Amniotic stem cell (primary cell): ENCODE measurements at regions not wholly inside any gene's neighbourhood (a gene's known extent, or its start where the extent isn't known, plus 50 kb on each side); places are given as distances from the start of the nearest gene placed in this dataset.
"Not testable (repeated sequence)": the region's sequence is repeated elsewhere in the genome, so short reads cannot be mapped to it uniquely, and the experiment has no call there.

Source experiments
- DNase-seq: peaks from one replicate; lab custom pipeline; 2025; lab: John Stamatoyannopoulos, UW

DNA sequence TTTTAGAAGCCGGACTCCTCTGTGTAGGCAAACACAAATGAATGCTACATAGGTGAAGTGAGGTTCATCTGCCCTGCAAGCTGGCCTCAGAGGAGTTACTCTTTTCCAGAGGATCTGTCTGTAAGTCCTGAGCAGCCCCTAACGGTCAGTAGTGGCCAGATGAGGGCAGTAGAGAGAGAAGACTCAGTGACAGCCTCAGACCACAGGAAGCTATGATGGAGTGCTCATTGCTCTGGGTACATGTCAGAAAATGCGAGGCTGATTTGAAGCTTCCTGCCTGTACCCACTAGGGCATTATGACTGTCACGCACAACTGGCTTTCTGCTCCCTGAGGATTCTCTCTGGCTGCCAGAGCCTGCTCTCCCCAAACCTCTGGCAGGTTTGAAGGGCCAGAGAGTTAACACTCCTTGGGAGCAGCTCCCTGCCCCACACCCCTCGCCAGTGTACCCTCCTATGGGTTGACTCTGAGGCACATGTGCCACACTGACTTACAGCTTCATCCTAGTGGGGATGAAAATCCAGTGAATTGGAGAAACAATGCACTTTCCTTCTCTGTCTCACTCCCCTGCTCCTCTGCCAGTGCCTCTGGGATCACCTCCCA is 141.5 kb downstream of the GABRG2 start:
- DNase-seq, result no peak

DNA sequence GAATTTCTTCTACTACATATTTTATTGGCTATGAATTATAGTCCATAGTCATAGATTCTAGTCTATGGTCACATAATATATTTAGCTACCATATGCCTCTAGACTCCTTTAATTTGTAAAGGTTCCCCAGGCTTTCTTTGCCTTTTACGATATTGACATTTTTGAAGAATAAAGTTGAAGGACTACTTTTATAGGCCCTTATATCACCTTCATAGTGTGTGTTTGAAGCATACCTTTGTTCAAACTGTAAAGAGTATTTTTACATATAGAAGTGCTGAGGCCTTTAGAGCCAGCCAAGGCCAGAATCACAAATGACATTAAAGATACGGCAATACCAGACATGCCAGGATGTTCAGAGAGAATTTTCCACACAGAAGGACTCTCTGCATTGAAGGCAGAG is 147.0 kb downstream of the GABRG2 start:
- no peak for DNase-seq

DNA sequence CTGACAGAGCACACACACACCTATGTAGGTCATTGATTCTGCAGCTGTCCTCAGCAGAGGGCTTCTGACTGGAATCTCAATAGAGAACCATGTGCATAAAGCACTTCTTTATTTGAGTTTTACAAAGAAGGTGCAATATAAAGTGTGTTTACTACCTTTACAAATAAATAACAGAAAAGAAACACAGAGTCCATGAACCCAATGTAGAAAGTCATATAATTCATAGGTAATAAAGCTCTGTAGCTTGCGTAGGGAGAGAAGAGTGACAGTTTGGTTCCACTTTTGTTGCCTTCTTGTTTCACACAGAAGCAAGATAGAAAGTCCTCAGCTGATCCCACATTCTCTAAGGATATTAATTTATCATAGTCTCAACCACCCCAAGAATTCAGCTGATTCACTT is 149.5 kb downstream of the GABRG2 start:
- no peak for DNase-seq

DNA sequence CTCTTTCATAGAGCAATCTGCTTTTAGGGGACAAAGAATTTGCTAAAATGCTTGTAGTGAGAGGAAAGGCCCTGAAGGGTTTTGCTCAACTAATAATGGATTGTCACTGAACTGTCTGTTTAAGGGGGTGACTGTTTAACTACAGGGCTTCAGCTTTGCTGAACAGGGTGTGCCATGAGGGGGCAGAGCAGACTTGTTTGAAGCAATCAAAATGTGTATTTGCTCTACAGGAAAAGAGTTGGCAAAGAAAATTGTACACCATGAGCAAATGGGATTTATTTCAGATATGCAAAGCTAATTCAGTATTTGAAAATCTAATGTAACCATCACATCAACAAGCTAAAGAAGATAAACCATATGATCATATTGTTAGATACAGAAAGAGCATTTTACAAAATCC is 154.3 kb downstream of the GABRG2 start:
- no peak for DNase-seq

DNA sequence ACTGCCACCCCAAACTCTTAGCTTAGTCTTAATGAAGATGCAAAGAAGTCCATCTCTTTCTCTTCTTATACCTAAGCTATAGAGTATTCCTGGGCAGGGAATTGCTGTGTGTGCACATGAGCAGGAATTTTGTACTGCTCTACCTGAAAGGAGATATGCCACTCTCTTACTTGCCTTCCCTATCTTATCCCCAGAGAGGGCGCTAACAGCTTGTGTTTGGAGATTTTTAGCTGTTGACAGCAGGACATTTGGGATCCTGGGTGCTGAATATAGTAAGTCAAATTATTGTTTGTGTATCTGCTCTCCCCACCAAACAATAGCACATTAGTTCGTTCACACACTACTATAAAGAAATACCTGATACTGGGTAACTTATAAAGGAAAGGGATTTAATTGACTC is 159.5 kb downstream of the GABRG2 start:
- no peak for DNase-seq

DNA sequence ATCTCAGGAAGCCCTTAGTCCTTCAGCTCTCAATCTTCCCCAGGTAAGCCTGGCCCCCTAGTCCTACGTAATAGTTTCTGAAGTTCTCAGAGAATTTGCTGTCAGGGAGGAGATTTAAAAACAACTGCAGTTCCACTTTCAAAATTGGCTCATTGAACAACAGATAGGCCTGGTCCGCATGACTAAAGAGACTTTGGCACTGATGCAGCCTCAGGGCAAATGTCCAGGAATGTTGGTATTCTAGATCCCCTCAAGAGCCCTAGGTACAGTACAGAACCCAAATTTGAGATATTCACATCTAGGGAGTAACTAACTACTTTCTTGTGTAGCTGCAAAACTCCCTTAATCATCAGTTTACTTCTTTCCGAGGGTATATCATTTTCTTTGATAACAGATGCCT is 162.8 kb downstream of the GABRG2 start:
- no peak for DNase-seq

DNA sequence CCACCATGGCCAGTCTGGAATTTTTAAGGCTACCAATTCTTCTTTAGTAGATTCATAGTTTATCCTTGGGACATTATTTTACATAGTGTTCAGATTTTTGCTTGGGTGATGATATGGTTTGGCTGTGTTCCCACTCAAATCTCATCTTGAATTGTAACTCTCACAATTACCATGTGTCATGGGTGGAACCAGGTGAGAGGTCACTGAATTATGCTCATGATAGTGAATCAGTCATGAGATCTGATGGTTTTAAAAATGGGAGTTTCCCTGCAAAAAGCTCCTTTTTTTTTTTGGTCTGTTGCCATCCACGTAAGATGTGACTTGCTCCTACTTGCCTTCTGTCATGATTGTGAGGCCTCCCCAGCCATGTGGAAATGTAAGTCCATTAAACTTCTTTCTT is 163.9 kb downstream of the GABRG2 start:
- DNase-seq, result no peak

DNA sequence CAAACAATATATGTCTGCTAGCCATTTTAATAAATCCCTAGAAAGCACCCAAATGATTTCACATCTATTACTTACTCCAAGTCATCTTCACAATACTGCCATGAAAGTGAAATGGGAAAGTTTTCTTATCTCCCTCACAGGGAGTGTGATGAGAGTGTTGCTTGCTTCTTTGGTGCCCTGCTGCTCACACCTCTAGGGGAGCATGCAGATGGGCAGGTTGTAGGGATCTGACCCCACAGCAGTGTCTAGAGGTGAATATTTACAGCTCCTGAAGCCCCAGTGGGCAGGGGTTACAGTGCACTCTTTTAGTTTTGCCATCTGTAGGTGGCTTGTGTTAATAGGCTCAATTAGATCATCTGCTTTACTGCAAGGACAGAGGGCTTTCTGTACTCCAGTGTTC is 173.2 kb downstream of the GABRG2 start:
- no peak for DNase-seq

DNA sequence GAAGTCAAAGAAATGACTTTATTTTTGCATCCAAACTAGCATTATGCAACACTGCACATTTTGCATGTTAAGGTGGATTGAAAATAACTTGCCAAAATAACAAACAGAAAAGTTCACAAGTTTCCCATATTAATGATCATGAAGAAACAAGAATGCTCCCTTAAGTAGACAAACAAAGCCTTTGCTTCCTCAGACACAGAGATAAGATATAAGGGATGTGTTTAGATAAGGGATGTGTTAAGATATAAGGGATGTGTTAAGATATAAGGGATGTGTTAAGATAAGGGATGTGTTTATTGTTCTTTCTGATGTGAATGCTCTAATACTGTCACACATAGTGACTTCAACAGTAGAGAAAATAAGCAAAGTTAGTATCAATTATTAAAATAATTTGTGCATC is 174.8 kb downstream of the GABRG2 start:
- DNase-seq, result no peak

DNA sequence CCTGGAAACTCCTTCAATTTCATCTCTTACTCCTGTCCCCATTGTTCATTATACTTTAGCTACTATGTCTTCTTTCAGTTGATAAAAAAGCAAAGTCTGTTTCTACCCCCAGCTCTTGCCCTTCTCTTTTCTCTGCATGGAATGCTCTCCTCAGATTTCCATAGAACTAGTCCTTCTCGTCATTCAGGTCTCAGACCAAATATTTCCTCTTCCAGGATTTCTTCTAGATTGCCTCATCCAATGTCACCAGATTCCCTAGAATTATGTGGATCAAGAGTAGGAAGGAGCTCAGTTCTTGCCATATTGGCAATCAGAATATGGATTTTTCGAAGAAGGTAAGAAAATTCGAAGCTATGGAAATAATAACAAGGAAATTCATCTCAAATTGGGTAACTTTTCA is 176.1 kb downstream of the GABRG2 start:
- no peak for DNase-seq

DNA sequence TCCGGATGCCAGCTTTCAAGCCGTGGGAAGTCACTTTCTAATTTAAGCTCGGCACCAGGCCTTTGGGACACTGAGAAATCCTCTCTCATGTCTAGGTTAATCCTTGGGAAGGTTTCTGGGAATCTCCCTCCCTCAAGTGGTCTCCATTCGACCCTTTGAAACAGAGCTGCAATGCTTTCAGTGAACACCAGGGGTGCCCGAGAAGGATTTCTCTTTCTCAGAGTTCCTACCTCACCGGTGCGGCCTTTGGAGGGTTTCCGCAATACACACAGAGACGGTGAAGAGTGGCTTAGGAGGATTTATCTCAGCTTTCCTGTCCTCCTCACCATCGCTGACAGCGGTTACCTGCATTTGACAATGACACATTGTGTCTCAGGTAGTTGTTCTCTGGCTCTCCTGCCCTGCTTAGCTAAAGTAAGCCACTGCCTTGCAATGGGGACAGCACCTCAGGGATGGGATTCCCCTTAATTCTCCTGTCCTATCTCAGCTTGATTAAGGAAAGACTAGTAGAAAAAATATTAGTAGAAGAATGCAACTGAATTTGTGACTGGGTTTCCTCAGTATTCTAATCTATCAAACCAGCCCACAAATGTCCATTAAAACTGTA is 180.6 kb downstream of the GABRG2 start:
- DNase-seq, result no peak

DNA sequence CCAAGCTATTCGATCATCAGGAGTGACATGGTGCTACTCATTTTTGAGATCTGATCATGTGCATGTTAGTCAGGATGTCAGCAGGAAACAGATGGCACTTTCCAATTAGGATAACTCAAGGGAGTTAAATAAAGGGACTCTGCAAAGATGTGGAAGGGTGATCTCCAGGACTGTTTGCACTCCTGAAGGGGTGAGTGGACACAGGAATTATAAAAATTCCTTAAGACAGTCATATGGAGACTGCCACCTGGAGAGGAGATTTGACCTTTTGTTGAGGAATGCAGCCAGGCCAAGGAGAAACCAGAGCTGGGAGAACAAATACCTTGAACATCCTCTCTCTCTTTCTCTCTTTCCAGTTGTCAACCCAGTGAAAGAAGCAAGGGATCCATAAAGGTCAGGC is 189.1 kb downstream of the GABRG2 start:
- no peak for DNase-seq

DNA sequence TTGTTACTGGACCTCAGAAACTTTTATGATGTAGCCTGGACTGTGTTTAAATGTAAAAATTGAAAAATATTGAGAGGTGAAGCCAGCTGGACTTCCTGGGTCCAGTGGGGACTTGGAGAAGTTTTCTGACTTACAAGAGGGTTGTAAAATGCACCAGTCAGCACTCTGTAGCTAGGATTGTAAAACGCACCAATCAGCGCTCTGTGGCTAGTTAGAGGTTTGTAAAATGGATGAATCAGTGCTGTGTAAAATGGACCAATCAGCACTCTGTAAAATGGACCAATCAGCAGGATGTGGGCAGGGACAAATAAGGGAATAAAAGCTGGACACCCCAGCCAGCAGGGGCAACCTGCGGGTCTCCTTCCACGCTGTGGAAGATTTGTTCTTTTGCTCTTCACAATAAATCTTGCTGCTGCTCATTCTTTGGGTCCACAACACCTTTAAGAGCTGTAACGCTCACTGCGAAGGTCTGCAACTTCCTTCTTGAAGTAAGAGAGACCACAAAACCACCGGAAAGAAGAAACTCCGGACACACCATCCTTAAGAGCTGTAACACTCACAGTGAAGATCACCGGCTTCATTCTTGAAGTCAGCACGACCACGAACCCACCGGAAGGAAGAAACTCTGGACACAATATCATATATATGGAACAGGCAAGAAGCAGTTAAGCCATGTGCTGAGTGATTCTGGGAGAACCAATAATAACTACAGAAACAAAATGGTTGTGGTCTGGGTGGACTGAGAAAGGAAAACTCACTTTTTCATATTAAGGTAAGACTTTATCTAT is 201.3 kb downstream of the GABRG2 start:
- DNase-seq, result no peak

DNA sequence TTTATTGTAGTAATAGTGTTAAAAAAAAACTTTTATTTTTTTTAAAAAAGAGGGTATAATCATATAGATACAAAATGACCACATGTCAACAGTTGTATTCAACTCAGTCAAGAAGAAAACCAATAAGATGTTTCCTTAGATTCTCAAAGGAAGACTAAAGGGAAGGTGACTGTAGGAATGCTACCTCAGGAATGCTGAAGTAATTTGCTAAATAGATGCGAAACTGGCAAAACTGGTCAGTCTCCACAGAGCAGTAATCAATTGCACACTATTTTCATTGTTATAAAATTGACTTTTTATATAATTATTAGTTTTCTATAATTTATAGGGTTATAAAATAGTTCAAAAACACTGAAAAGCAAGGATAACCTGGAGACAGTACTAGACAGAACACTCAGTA is 204.8 kb downstream of the GABRG2 start:
- DNase-seq, result no peak

DNA sequence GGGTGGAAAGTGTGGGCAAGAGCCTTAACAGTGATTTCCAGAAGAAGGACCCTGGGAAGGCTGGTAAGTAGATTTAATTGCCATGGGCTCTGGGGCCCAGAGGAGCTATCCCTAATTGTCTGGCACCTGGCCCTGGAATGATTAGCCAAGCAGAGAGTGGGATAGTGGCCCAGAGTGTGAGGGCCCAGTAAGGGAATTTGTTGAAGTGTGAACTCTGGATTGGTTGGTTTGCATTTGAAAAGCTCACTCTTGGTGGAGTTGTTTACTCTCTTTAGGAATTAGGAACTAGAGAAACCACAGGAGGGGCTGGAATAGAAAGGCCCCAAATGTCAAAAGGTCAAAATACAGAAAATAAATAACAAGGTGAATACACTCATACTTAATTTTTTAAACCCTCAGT is 207.1 kb downstream of the GABRG2 start:
- no peak for DNase-seq

DNA sequence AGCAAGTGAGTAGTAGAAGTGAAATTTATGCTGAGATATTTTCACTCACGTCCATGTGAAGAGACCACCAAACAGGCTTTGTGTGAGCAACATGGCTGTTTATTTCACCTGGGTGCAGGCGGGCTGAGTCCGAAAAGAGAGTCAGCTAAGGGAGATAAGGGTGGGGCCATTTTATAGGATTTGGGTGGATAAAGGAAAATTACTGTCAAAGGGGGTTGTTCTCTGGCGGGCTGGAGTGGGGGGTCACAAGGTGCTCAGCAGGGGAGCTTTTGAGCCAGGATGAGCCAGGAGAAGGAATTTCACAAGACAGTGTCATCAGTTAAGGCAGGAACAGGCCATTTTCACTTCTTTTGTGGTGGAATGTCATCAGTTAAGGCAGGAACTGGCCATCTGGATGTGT is 207.8 kb downstream of the GABRG2 start:
- DNase-seq, result not testable (repeated sequence)

DNA sequence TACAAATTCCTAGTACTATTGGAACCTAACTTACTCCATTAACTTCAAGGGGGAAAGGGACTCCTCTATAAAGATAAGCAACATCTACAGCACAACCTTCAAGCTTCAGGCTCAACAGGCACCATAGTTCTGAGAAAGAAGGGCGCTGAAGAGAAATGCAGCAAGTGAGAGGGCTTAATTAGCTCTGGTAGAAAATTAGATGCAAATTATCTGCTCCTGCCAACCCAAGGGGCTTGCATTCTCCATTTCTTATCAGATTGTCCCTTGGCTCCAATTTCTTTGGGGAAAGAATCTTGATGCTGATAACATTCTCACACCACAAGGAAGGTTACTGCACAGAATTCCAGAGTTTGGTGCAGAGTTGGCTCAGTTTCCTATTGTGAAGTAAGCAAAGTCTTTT is 214.6 kb downstream of the GABRG2 start:
- DNase-seq, result no peak

DNA sequence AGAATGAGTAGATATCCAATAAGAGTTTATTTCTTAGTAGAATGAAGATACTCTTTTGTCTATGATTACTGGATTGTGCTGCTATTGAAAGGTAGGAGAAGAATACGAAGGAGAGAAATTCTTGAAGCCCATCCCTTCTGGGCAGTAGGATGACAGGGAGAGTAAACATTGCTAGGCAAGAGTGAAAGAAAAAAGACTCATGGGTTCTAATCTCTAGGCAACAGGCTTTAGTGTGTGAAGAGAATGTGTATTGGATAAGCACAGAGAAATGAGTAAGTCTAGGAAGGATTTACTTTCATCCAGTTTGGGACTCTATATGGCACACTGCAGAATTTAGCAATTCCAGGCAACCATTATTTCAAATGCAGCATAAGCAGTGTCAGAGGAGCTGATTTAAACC is 216.0 kb downstream of the GABRG2 start:
- DNase-seq, result no peak

DNA sequence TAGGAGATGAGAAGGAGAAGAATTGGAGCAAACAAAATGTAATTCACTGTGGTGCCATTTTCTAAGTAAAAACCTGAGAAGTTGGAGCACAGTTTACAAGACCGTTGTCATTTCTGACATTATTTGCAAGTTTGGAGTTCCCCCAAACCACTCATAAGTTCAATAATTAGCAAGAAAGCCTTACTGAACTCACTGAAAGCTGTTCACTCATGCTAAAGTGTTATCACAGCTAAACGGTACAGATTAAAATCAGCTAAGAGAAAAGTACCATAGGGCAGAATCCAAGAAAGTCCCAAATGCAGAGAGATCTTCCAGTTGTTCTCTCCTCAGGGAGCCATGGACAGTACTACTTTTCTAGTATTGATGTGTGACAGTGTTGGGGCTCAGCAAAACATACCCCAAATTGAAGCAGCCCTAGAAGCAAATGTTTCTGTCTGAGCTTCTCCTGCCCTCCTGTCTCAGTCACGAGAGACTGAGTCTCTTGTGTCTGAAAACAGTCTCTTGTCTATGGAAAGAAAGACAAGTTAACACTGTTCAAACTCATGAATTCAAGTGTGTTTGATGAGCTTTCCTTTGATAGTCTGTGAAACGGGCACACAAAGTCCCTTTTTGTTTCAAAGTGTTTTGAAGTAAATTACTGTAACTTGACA is 221.2 kb downstream of the GABRG2 start:
- no peak for DNase-seq

DNA sequence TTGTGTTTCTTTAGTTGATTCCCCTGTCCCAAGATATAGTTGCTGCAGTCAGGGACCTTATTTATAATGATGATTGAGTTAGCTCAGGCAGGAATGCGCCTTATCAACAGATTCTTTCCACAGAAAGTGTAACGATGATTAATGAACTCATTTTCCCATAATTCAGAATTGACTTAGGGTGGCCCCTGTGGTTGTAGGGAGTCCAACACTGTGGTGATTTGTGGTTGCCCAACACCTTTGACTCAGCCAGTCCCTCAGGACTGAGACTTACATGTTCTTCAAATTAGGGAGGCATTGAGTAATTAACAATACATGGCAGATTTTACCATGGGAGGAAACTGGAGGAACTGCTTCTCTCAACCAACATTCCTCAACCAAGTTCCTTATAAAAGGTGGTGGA is 221.9 kb downstream of the GABRG2 start:
- no peak for DNase-seq

DNA sequence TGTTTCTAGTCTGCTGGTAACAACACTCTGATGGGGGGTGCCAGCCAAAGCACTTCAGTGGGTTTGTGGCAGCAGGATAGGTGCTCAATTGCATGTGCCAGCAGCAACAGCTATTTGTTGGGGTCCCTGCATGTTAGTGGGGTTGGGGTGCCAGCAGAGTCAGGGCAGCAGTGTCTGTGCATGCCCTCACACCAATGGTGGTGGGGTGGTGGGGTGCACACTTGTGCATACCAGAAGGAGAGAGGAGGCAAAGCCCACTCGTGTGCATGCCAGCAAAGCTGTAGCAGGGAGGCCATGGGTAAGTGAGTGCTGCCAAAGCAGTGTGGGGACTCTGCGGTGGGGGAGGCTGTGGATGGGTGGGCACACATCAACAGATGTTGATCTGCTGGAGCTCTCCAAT is 232.2 kb downstream of the GABRG2 start:
- no peak for DNase-seq

DNA sequence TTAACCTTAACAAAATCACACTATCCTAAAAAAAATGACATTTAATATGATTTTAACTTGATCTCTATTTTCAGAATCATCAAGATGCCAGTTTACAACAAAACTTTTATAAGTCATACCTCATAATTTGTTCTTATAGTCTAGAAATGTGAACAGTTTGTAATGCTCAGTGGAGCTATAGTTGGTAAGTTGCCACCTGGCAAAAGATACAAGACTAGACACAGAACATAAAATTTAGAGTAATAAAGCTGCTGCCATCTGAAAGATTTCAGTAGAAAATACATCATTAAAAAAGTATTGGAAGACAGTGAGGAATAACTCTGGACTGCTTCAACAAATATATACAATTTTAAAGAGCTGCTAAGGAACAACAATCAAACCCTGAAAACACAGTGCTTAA is 233.8 kb downstream of the GABRG2 start:
- no peak for DNase-seq

DNA sequence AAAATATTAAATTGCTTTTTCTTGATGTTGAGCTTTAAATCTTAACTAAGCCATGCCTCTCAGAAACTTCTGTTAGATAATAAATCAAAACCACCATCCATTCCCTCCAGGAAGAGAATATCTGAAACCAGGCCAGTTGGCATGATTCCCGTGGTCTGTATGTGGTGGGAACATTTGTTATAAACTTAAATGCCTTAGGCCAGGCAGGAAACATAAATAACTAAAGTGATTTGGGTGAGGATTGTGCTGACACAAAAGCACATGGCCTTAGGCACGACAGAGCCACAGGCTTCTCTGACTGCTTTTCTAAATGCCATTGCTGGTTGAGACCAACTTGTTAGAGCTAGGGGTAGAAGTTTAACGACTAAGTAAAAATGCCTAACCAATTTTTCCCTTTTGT is 255.9 kb downstream of the GABRG2 start:
- DNase-seq, result no peak
